ENCODE measurements at regions not wholly inside any gene's neighbourhood (a gene's known extent, or its start where the extent isn't known, plus 50 kb on each side); places are given as distances from the start of the nearest gene placed in this dataset. TPM values are rescaled to one million over a fixed set of nuclear protein-coding genes. Genes with fewer than 3 reads are reported as not detected.
"Not testable (repeated sequence)": the region's sequence is repeated elsewhere in the genome, so short reads cannot be mapped to it uniquely, and the experiment has no call there.

DNA sequence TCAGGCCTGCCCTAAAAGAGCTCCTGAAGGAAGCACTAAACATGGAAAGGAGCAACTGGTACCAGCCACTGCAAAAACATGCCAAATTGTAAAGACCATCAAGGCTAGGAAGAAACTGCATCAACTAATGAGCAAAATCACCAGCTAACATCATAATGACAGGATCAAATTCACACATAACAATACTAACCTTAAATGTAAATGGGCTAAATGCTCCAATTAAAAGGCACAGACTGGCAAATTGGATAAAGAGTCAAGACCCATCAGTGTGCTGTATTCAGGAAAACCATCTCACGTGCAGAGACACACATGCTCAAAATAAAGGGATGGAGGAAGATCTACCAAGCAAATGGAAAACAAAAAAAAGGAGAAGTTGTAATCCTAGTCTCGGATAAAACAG, 50.6 kb upstream of the IGSF10 start:
- H3K23me2 ChIP-seq (ENCODE audit: low read depth, low read length); H3K36me3 ChIP-seq (ENCODE audit: control insufficient read depth in 2 of 4, insufficient read depth in 4 of 4, low read length in 3 of 4); H3K9me3 ChIP-seq (ENCODE audit: insufficient read depth in 2 of 2, low read depth in 1 of 2, low read length in 1 of 2); H4K8ac ChIP-seq (ENCODE audit: extremely low read depth, insufficient read depth, low read length); H2BK12ac ChIP-seq (ENCODE audit: low read depth, low read length); H3K27me3 ChIP-seq (replicated peaks in 1 of 4; ENCODE audit: control insufficient read depth in 3 of 4, extremely low read depth in 1 of 4, insufficient read depth in 3 of 4, low read length in 3 of 4); H3K79me2 ChIP-seq (ENCODE audit: control insufficient read depth in 1 of 2, insufficient read depth in 2 of 2, low read length in 2 of 2); CTCF ChIA-PET (ENCODE audit: partially characterized antibody); H2AK5ac ChIP-seq (ENCODE audit: low read depth, low read length); FAIRE-seq; H3K4me1 ChIP-seq (replicated peaks in 1 of 4; ENCODE audit: control insufficient read depth in 3 of 4, insufficient read depth in 4 of 4, low read length in 3 of 4); H3K4me2 ChIP-seq (ENCODE audit: insufficient read depth in 1 of 2, low read depth in 2 of 2, low read length in 2 of 2); H3K4ac ChIP-seq (replicated peaks; ENCODE audit: insufficient read length, low read depth, low read length); H2BK120ac ChIP-seq (replicated peaks; ENCODE audit: low read depth, low read length); H3K56ac ChIP-seq (replicated peaks; ENCODE audit: insufficient read length, low read depth, low read length); POLR2A ChIA-PET (ENCODE audit: partially characterized antibody); H3K18ac ChIP-seq (ENCODE audit: extremely low read depth, low read length); H2BK20ac ChIP-seq (ENCODE audit: low read length); H3K14ac ChIP-seq (ENCODE audit: insufficient read length); H3K4me3 ChIP-seq (ENCODE audit: extremely low read depth in 1 of 4, insufficient read depth in 2 of 4, low read depth in 3 of 4, low read length in 4 of 4); H2AFZ ChIP-seq (ENCODE audit: low read length); H4K5ac ChIP-seq (ENCODE audit: insufficient read length, low read depth, low read length); H3K27ac ChIP-seq (ENCODE audit: low read depth, low read length); H3K23ac ChIP-seq (ENCODE audit: insufficient read length); H3K79me1 ChIP-seq (ENCODE audit: low read depth, low read length); H2BK15ac ChIP-seq (ENCODE audit: low read length); DNase-seq (ENCODE audit: low read depth in 1 of 2, low spot score in 2 of 2); H3K9ac ChIP-seq (replicated peaks in 1 of 4; ENCODE audit: extremely low read depth in 1 of 4, low read depth in 3 of 4, low read length in 3 of 4); H2BK5ac ChIP-seq (ENCODE audit: low read depth, low read length); H4K91ac ChIP-seq (replicated peaks; ENCODE audit: insufficient read length, low read length); H4K20me1 ChIP-seq (replicated peaks in 1 of 2; ENCODE audit: control insufficient read depth in 1 of 2, insufficient read depth in 2 of 2, low read length in 2 of 2): not testable (repeated sequence)
- WGBS, 2 experiments (ENCODE audit: extremely low coverage in 1 of 2, insufficient coverage in 1 of 2, insufficient read length in 1 of 2, insufficient replicate concordance in 2 of 2, low coverage in 1 of 2, low lambda C conversion rate in 2 of 2, missing lambda C conversion rate in 1 of 2) = 94% methylated on average over 2 of the region's 2 CpGs; no CpG with 5 or more reads in 1 of the 2 experiments

Small RNA genes lying in the stretch of these regions (microRNA-seq; reads per million reads assigned to microRNA genes)
- gene MIR5186 (ENCODE audit: borderline microRNAs expressed in 2 of 2, borderline number of aligned reads in 2 of 2, borderline replicate concordance in 1 of 2) = 0 reads per million in 2 experiments

Small RNA genes lying in the stretch of these regions (small RNA-seq; reads per million reads assigned to genes)
- gene MIR5186 (ENCODE audit: insufficient read depth) = not detected
